Neural cell (in vitro differentiated cells): ENCODE measurements at regions not wholly inside any gene's neighbourhood (a gene's known extent, or its start where the extent isn't known, plus 50 kb on each side); places are given as distances from the start of the nearest gene placed in this dataset.

Source experiments
- CTCF ChIP-seq: fragments of 450-650 bp; IDR thresholded peaks from 2 replicates; pipeline ENCODE4 v1.5.1; 2014; ENCODE audit warnings: antibody characterized with exemption, mild to moderate bottlenecking, moderate library complexity; ENCODE audit not compliant: poor library complexity, severe bottlenecking
- EZH2 ChIP-seq: fragments of 200-600, 300-800 bp; shearing (Covaris generic), sonication (generic); IDR thresholded peaks from 2 replicates; pipeline ENCODE4 v1.6.1; 2014; ENCODE audit warnings: antibody characterized with exemption, low read length, borderline replicate concordance, mild to moderate bottlenecking; ENCODE audit not compliant: insufficient read depth, poor library complexity, severe bottlenecking
- POLR2AphosphoS5 ChIP-seq: IDR thresholded peaks from 2 replicates; pipeline ENCODE4 v1.6.1; 2012
- REST ChIP-seq: IDR thresholded peaks from 2 replicates; pipeline ENCODE4 v1.6.1; 2012; ENCODE audit warnings: borderline replicate concordance

GRCh38 chr4:128512767-128513322, 225.2 kb upstream of the PGRMC2 start:
- TF ChIP-seq REST (no peak), CTCF (no peak), EZH2 (no peak), POLR2AphosphoS5 (no peak)
